WTC11 (cell line): ENCODE measurements at regions not wholly inside any gene's neighbourhood (a gene's known extent, or its start where the extent isn't known, plus 50 kb on each side); places are given as distances from the start of the nearest gene placed in this dataset.

Experiments used
- USF2 ChIP-seq: sonication (generic); formaldehyde crosslinking; IDR thresholded peaks from 2 replicates; pipeline ENCODE4 v1.8.1; 2023; ENCODE audit warnings: mild to moderate bottlenecking, missing genetic modification reagents, moderate library complexity
- ZNF138 ChIP-seq: sonication (generic); formaldehyde crosslinking; conservative IDR thresholded peaks from 2 replicates; pipeline ENCODE4 v1.8.1; 2022; ENCODE audit warnings: mild to moderate bottlenecking, moderate library complexity, missing genetic modification reagents
- TF ChIP-seq, protein P1 (sequence below): fragments of 200-600 bp; IDR thresholded peaks from 2 replicates; pipeline ENCODE4 v1.8.0; 2022; ENCODE audit warnings: antibody characterized with exemption
- TF ChIP-seq, protein P2 (sequence below): sonication (generic); formaldehyde crosslinking; IDR thresholded peaks from 2 replicates; pipeline ENCODE4 v1.8.1; 2023; ENCODE audit warnings: mild to moderate bottlenecking, missing genetic modification reagents

GRCh38 chr17:45689451-45689850 lies 94.7 kb upstream of the CRHR1 start:
- TF ChIP-seq ZNF138 (CRISPR knock-in tag) (no peak), USF2 (CRISPR knock-in tag) (no peak)
- TF ChIP-seq, protein P1, sequence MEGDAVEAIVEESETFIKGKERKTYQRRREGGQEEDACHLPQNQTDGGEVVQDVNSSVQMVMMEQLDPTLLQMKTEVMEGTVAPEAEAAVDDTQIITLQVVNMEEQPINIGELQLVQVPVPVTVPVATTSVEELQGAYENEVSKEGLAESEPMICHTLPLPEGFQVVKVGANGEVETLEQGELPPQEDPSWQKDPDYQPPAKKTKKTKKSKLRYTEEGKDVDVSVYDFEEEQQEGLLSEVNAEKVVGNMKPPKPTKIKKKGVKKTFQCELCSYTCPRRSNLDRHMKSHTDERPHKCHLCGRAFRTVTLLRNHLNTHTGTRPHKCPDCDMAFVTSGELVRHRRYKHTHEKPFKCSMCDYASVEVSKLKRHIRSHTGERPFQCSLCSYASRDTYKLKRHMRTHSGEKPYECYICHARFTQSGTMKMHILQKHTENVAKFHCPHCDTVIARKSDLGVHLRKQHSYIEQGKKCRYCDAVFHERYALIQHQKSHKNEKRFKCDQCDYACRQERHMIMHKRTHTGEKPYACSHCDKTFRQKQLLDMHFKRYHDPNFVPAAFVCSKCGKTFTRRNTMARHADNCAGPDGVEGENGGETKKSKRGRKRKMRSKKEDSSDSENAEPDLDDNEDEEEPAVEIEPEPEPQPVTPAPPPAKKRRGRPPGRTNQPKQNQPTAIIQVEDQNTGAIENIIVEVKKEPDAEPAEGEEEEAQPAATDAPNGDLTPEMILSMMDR, result no peak
- TF ChIP-seq, protein P2, sequence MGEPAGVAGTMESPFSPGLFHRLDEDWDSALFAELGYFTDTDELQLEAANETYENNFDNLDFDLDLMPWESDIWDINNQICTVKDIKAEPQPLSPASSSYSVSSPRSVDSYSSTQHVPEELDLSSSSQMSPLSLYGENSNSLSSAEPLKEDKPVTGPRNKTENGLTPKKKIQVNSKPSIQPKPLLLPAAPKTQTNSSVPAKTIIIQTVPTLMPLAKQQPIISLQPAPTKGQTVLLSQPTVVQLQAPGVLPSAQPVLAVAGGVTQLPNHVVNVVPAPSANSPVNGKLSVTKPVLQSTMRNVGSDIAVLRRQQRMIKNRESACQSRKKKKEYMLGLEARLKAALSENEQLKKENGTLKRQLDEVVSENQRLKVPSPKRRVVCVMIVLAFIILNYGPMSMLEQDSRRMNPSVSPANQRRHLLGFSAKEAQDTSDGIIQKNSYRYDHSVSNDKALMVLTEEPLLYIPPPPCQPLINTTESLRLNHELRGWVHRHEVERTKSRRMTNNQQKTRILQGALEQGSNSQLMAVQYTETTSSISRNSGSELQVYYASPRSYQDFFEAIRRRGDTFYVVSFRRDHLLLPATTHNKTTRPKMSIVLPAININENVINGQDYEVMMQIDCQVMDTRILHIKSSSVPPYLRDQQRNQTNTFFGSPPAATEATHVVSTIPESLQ (CRISPR knock-in tag), result no peak
